Neural progenitor cell (in vitro differentiated cells): ENCODE measurements at regions not wholly inside any gene's neighbourhood (a gene's known extent, or its start where the extent isn't known, plus 50 kb on each side); places are given as distances from the start of the nearest gene placed in this dataset.

ENCODE experiments used
- DNase-seq: peaks from one replicate; pipeline ENCODE4 v3.0.0-alpha.2; 2016; ENCODE audit warnings: low spot score
- H2AFZ ChIP-seq: fragments of 200-600 bp; sonication (generic); replicated peaks from 2 replicates; pipeline ENCODE4 v1.6.1; 2016; ENCODE audit warnings: antibody characterized with exemption
- H3F3A ChIP-seq: fragments of 200-600 bp; sonication (generic); 2 replicates; pipeline ENCODE4 v1.6.1; 2016; ENCODE audit warnings: antibody characterized with exemption, low read depth
- H3K27ac ChIP-seq: fragments of 200-600 bp; sonication (generic); 2 replicates; pipeline ENCODE4 v1.5.1; 2016; ENCODE audit warnings: mild to moderate bottlenecking
- H3K27me3 ChIP-seq: fragments of 200-600 bp; sonication (generic); 2 replicates; pipeline ENCODE4 v1.6.1; 2016; ENCODE audit warnings: mild to moderate bottlenecking, moderate library complexity
- H3K36me3 ChIP-seq: fragments of 200-600 bp; sonication (generic); 2 replicates; pipeline ENCODE4 v1.5.1; 2016
- H3K4me1 ChIP-seq: fragments of 200-600 bp; sonication (generic); 2 replicates; pipeline ENCODE4 v1.6.1; 2016; ENCODE audit warnings: mixed run types
- H3K4me2 ChIP-seq: fragments of 200-600 bp; sonication (generic); 2 replicates; pipeline ENCODE4 v1.6.1; 2016
- H3K4me3 ChIP-seq: fragments of 200-600 bp; sonication (generic); 2 replicates; pipeline ENCODE4 v1.5.1; 2016
- H3K79me2 ChIP-seq: fragments of 200-600 bp; sonication (generic); 2 replicates; pipeline ENCODE4 v1.6.1; 2016; ENCODE audit warnings: low read depth
- H3K9ac ChIP-seq: fragments of 200-600 bp; sonication (generic); 2 replicates; pipeline ENCODE4 v1.6.1; 2016
- H3K9me3 ChIP-seq: fragments of 200-600 bp; sonication (generic); 2 replicates; pipeline ENCODE4 v1.5.1; 2016; ENCODE audit warnings: low read depth
- H4K20me1 ChIP-seq: fragments of 200-600 bp; sonication (generic); 2 replicates; pipeline ENCODE4 v1.6.1; 2016; ENCODE audit warnings: low read depth
- H3K27ac Mint-ChIP-seq: 3 replicates; pipeline ENCODE4 v1.8.0; 2021; ENCODE audit warnings: mixed read lengths
- H3K27me3 Mint-ChIP-seq: 2 replicates; pipeline ENCODE4 v1.8.0; 2022; ENCODE audit warnings: low read depth, mild to moderate bottlenecking, inconsistent platforms, moderate library complexity, mixed read lengths; ENCODE audit not compliant: insufficient read depth
- H3K36me3 Mint-ChIP-seq: 3 replicates; pipeline ENCODE4 v1.8.0; 2021; ENCODE audit warnings: mixed read lengths
- H3K4me1 Mint-ChIP-seq: 3 replicates; pipeline ENCODE4 v1.8.0; 2021; ENCODE audit warnings: mixed read lengths
- H3K4me3 Mint-ChIP-seq: 3 replicates; pipeline ENCODE4 v1.8.0; 2021; ENCODE audit warnings: mild to moderate bottlenecking, moderate library complexity, mixed read lengths
- H3K9me3 Mint-ChIP-seq: 3 replicates; pipeline ENCODE4 v1.8.0; 2020; ENCODE audit warnings: mixed read lengths
- CTCF ChIP-seq: fragments of 200-600 bp; sonication (generic); IDR thresholded peaks from 2 replicates; pipeline ENCODE4 v1.5.1; 2017; ENCODE audit warnings: antibody characterized with exemption, mild to moderate bottlenecking
- EZH2 ChIP-seq: fragments of 200-600 bp; sonication (generic); IDR thresholded peaks from 2 replicates; pipeline ENCODE4 v1.6.1; 2017; ENCODE audit warnings: antibody characterized with exemption, mild to moderate bottlenecking, moderate library complexity
- EZH2phosphoT487 ChIP-seq: fragments of 200-600 bp; sonication (generic); IDR thresholded peaks from 2 replicates; pipeline ENCODE4 v1.6.1; 2017; ENCODE audit warnings: antibody characterized with exemption

DNA sequence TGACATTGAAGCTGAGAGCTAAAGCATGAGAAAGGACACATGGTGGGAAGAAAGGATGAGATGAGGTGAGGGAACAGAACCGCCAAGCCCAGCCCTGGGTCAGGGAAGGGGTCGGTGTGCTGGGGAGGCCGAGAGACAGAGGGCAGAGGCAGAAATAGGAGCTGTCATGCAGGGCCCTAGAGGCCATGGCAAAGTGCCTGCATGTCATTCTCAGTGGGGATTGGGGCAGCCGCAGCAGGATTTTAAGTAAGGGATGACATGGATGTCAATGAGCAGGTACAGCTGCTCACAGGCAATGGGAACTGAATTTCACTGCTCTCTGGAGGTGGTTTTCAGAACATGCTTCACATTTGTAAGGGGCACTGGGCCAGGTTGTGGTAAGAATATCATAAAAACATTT, 227.4 kb downstream of the RAB11FIP2 start:
- no peaks in the 10 kb centered on the region for H3K79me2 ChIP-seq
- Mint-ChIP-seq H3K9me3 (no peaks in the 10 kb centered on the region), H3K4me1 (peaks cover 10% of the 10 kb centered on the region), H3K4me3 (no peak overlapping the region), H3K36me3 (no peaks in the 10 kb centered on the region), H3K27ac (no peak overlapping the region), H3K27me3 (peaks cover 2% of the 10 kb centered on the region)
- no peak overlapping the region for H3K27ac ChIP-seq
- no peak for DNase-seq
- no peaks in the 10 kb centered on the region for H3K9me3 ChIP-seq
- no peak for TF ChIP-seq CTCF
- TF ChIP-seq EZH2, result no peak
- no peak for TF ChIP-seq EZH2phosphoT487
- no peak overlapping the region for H3K4me2 ChIP-seq
- H3K36me3 ChIP-seq, result no peaks in the 10 kb centered on the region
- no peak overlapping the region for H3K4me3 ChIP-seq
- H3K27me3 ChIP-seq, result no peaks in the 10 kb centered on the region
- H3K4me1 ChIP-seq, result no peaks in the 10 kb centered on the region
- no peak overlapping the region for H3K9ac ChIP-seq
- no peaks in the 10 kb centered on the region for H3F3A ChIP-seq
- H2AFZ ChIP-seq, result no peak overlapping the region
- no peaks in the 10 kb centered on the region for H4K20me1 ChIP-seq

DNA sequence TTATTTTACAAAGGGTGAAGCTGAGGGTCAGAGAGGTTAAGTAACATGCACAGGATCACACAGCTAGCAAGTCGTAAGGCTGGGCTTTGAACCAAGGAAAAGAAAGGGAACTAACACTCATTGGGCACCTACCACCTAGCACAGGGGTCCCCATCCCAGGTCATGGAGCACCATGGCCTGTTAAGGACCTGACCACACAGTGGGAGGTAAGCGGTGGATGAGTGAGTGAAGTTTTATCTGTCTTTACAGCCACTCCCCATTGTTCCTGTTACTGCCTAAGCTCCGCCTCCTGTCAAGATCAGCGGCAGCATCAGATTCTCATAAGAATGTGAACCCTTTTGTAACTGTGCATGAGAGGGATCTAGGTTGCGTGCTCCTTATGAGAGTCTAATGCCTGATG, 222.8 kb downstream of the RAB11FIP2 start:
- Histone ChIP-seq H3K4me2 (no peak overlapping the region), H3F3A (no peaks in the 10 kb centered on the region), H3K9me3 (no peaks in the 10 kb centered on the region), H3K36me3 (no peaks in the 10 kb centered on the region), H2AFZ (no peak overlapping the region), H3K4me3 (no peak overlapping the region), H3K4me1 (peaks cover 3% of the 10 kb centered on the region), H3K9ac (no peak overlapping the region), H4K20me1 (no peaks in the 10 kb centered on the region), H3K27me3 (peaks cover 2% of the 10 kb centered on the region), H3K27ac (no peak overlapping the region), H3K79me2 (no peaks in the 10 kb centered on the region)
- Mint-ChIP-seq H3K4me3 (no peak overlapping the region), H3K27ac (no peak overlapping the region), H3K36me3 (no peaks in the 10 kb centered on the region), H3K9me3 (no peaks in the 10 kb centered on the region), H3K27me3 (no peaks in the 10 kb centered on the region), H3K4me1 (peaks cover 12% of the 10 kb centered on the region)
- DNase-seq, result no peak
- no peak for TF ChIP-seq CTCF
- TF ChIP-seq EZH2, result no peak
- TF ChIP-seq EZH2phosphoT487, result no peak

- Mint-ChIP-seq H3K36me3 (no peaks in the 10 kb centered on the region), H3K4me1 (peaks cover 19% of the 10 kb centered on the region), H3K27ac (no peak overlapping the region), H3K9me3 (no peaks in the 10 kb centered on the region), H3K4me3 (no peak overlapping the region), H3K27me3 (no peaks in the 10 kb centered on the region)
- no peak for DNase-seq
- peak overlapping the region; percentile 56 for H3K4me2 ChIP-seq
- no peaks in the 10 kb centered on the region for H3K36me3 ChIP-seq
- H3K27ac ChIP-seq, result no peak overlapping the region
- H3K9me3 ChIP-seq, result no peaks in the 10 kb centered on the region
- H4K20me1 ChIP-seq, result no peaks in the 10 kb centered on the region
- peaks cover 15% of the 10 kb centered on the region for H3K27me3 ChIP-seq
- H3K4me3 ChIP-seq, result no peak overlapping the region
- H3F3A ChIP-seq, result peaks cover 14% of the 10 kb centered on the region
- no peaks in the 10 kb centered on the region for H3K79me2 ChIP-seq
- H3K4me1 ChIP-seq, result peaks cover 22% of the 10 kb centered on the region
- no peak overlapping the region for H3K9ac ChIP-seq
- TF ChIP-seq CTCF (no peak), EZH2 (no peak), EZH2phosphoT487 (no peak)
- H2AFZ ChIP-seq, result no peak overlapping the region
These were observed 216.5 kb downstream of the RAB11FIP2 start for GRCh38 chr10:117830205-117830604.
